ENCODE measurements at regions not wholly inside any gene's neighbourhood (a gene's known extent, or its start where the extent isn't known, plus 50 kb on each side); places are given as distances from the start of the nearest gene placed in this dataset.
"Not testable (repeated sequence)": the region's sequence is repeated elsewhere in the genome, so short reads cannot be mapped to it uniquely, and the experiment has no call there.

DNA sequence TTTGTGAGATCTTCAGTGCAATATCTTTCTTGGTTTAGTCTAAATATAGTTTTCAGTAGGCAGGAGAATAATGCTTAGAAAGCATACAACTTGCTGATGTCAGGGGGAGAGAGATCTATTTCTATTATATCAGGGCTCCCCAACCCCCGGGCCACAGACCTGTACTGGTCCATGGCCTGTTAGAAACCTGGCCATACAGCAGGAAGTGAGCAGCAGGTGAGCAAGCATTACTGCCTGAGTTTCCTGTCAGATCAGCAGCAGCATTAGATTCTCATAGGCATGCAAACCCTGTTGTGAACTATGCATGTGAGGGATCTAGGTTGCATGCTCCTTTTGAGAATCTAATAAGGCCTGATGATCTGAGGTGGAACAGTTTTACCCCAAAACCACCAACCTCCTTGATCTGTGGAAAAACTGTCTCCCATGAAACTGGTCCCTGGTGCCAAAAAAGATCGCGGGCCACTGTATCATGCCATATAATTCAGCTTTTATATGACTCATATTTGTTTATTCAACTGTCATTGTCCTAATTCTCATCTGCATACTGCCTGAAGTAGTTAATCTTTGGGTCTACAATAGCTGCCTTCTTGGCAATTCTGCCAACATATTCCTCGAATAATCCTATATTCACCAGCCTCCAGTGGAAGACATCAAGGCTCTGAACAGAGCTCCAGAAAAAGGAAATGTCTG is 163.6 kb upstream of the DYRK2 start:
- Histone ChIP-seq H3K36me3 (no peaks in the 10 kb centered on the region), H3K4me1 (peaks cover 0 to 12% of the 10 kb centered on the region in 2 donors), H3K9me3 (peaks cover 0 to 9% of the 10 kb centered on the region in 2 donors), H3K4me3 (no peak overlapping the region), H3K27me3 (no peaks in the 10 kb centered on the region), H3K27ac (no peak overlapping the region)
- DNase-seq (ENCODE audit: low spot score): no peak
- TF ChIP-seq, protein P1, sequence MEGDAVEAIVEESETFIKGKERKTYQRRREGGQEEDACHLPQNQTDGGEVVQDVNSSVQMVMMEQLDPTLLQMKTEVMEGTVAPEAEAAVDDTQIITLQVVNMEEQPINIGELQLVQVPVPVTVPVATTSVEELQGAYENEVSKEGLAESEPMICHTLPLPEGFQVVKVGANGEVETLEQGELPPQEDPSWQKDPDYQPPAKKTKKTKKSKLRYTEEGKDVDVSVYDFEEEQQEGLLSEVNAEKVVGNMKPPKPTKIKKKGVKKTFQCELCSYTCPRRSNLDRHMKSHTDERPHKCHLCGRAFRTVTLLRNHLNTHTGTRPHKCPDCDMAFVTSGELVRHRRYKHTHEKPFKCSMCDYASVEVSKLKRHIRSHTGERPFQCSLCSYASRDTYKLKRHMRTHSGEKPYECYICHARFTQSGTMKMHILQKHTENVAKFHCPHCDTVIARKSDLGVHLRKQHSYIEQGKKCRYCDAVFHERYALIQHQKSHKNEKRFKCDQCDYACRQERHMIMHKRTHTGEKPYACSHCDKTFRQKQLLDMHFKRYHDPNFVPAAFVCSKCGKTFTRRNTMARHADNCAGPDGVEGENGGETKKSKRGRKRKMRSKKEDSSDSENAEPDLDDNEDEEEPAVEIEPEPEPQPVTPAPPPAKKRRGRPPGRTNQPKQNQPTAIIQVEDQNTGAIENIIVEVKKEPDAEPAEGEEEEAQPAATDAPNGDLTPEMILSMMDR (IDR thresholded peaks at IDR 0.05): no peak

DNA sequence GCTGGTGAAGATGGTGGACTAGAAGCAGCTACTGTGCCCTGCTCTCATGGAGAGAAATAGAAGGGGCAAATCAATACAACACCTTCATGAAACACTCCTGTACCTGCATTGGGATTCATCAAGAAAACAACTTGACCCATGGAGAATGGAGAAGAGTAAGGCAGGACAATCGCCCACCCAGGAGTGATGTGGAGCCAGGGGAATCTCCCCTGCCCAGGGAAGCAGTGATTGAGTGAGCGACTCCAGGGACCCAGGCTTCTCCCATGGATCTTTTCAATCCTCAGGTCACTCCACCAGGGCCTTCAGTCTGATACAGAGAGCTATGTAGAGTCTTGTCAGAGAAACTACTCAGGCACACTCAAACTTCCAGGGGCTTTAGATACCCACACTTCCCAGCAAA is 161.9 kb upstream of the DYRK2 start:
- no peak for DNase-seq (ENCODE audit: low spot score)
- TF ChIP-seq, protein P1 (IDR thresholded peaks at IDR 0.05): no peak
- Histone ChIP-seq H3K27me3 (no peaks in the 10 kb centered on the region), H3K9me3 (peaks cover 0 to 9% of the 10 kb centered on the region in 2 donors), H3K4me3 (no peak overlapping the region), H3K4me1 (peaks cover 0 to 12% of the 10 kb centered on the region in 2 donors), H3K27ac (no peak overlapping the region), H3K36me3 (no peaks in the 10 kb centered on the region)

DNA sequence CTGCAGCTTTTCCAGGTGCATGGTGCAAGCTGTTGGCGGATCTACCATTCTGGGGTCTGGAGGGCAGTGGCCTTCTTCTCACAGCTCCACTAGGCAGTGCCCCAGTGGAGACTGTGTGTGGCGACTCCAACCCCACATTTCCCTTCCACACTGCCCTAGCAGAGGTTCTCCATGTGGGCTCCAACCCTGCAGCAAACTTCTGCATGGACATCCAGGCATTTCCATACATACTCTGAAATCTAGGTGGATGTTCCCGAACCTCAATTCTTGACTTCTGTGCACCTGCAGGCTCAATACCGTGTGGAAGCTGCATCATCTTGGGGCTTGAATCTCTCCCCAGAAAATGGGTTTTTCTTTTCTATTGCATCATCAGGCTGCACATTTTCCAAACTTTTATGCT is 160.2 kb upstream of the DYRK2 start:
- not testable (repeated sequence) for H3K27ac ChIP-seq; H3K9me3 ChIP-seq; H3K36me3 ChIP-seq; H3K4me3 ChIP-seq; H3K4me1 ChIP-seq; H3K27me3 ChIP-seq; DNase-seq (ENCODE audit: low spot score)

DNA sequence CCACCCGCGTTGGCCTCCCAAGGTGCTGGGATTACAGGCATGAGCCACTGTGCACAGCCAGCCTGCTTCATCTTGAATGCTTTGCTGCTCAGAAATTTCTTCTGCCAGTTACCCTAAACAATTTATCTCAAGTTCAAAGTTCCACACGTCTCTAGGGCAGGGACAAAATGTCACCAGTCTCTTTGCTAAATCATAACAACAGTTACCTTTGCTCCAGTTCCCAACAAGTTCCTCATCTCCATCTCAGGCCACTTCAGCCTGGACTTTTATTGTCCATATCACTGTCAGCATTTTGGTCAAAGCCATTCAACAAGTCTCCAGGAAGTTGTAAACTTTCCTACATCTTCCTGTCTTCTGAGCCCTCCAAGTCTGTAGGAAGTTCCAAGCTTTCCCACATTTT is 159.5 kb upstream of the DYRK2 start:
- H3K9me3 ChIP-seq: peaks cover 0 to 9% of the 10 kb centered on the region in 2 donors
- no peak for DNase-seq (ENCODE audit: low spot score)
- no peaks in the 10 kb centered on the region for H3K4me1 ChIP-seq
- no peak overlapping the region for H3K4me3 ChIP-seq
- H3K27me3 ChIP-seq: no peaks in the 10 kb centered on the region
- TF ChIP-seq, protein P1 (IDR thresholded peaks at IDR 0.05): no peak
- no peaks in the 10 kb centered on the region for H3K36me3 ChIP-seq
- no peak overlapping the region for H3K27ac ChIP-seq

DNA sequence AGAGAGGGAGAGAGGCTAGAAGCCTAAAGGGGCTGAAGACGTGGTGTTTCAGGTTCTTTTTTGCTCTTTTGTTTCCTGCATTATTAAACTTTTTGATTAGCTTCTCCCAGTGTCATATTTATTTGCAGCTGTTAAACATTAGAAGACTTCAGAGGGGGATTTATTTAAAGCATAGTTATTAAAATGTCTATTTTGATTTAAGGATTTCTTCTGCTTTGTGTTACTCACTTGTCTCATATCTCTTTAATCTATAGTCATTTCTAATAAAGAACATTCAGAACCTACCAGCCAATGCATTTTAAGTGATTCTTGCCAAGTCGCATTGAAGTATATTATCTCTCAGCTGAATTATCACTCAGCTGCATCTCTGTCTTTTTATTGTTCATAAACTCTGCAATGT is 152.0 kb upstream of the DYRK2 start:
- no peaks in the 10 kb centered on the region for H3K9me3 ChIP-seq
- no peaks in the 10 kb centered on the region for H3K36me3 ChIP-seq
- TF ChIP-seq, protein P1 (IDR thresholded peaks at IDR 0.05): no peak
- no peaks in the 10 kb centered on the region for H3K27me3 ChIP-seq
- H3K4me3 ChIP-seq: no peak overlapping the region
- H3K27ac ChIP-seq: no peak overlapping the region
- no peaks in the 10 kb centered on the region for H3K4me1 ChIP-seq
- no peak for DNase-seq (ENCODE audit: low spot score)

DNA sequence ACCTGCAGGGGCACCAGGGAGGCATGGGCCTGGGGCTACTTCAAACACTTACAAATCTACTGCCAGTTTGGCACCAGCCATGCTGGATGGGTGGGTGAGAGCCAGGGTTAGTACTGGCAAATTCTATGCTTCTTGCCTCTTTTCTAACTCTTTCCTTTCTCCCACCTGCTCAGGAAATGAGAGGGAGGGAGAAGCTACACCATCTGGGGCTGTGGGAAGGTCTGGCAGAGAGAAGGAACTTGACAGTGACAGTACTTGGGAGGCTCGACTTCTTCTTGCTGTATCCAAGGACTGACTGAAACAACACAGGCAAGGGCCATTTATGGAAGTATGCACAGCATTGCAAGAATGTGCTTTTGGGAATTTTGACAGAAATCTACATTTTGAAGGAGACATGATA is 149.6 kb upstream of the DYRK2 start:
- H3K27ac ChIP-seq: no peak overlapping the region

More for the DNA sequence above, 149.6 kb upstream of the DYRK2 start:
- no peak overlapping the region for H3K4me3 ChIP-seq
- TF ChIP-seq, protein P1 (IDR thresholded peaks at IDR 0.05): no peak
- DNase-seq (ENCODE audit: low spot score): no peak
- no peaks in the 10 kb centered on the region for H3K9me3 ChIP-seq
- H3K27me3 ChIP-seq: no peaks in the 10 kb centered on the region
- no peaks in the 10 kb centered on the region for H3K36me3 ChIP-seq
- H3K4me1 ChIP-seq: no peaks in the 10 kb centered on the region
